Calu3 (cell line): ENCODE measurements at regions not wholly inside any gene's neighbourhood (a gene's known extent, or its start where the extent isn't known, plus 50 kb on each side); places are given as distances from the start of the nearest gene placed in this dataset.

Experiments
- BruUV-seq: library from RNA; stranded (reverse); fragments of 400-500 nt; replicated peaks from 2 replicates; lab custom pipeline; 2021; lab: Mats Ljungman, UMichigan
- CTCF ChIA-PET: fragments of 300-600 bp; sonication (Branson Sonifier 250); formaldehyde crosslinking; loops from one replicate; lab custom pipeline; 2022; ENCODE audit warnings: antibody characterized with exemption; lab: Charles Lee
- DNase-seq: peaks from one replicate; pipeline ENCODE4 v3.0.0; 2022
- H3K27ac Mint-ChIP-seq: one replicate; pipeline ENCODE4 v1.8.0; 2022; ENCODE audit warnings: mixed read lengths; ENCODE audit not compliant: unreplicated experiment
- H3K27me3 Mint-ChIP-seq: one replicate; pipeline ENCODE4 v1.8.0; 2022; ENCODE audit warnings: mixed read lengths; ENCODE audit not compliant: unreplicated experiment
- H3K36me3 Mint-ChIP-seq: one replicate; pipeline ENCODE4 v1.8.0; 2022; ENCODE audit warnings: mild to moderate bottlenecking, moderate library complexity, mixed read lengths; ENCODE audit not compliant: insufficient read depth, unreplicated experiment
- H3K4me1 Mint-ChIP-seq: one replicate; pipeline ENCODE4 v1.8.0; 2022; ENCODE audit warnings: mild to moderate bottlenecking, low read depth, mixed read lengths; ENCODE audit not compliant: unreplicated experiment
- H3K4me3 Mint-ChIP-seq: one replicate; pipeline ENCODE4 v1.8.0; 2022; ENCODE audit warnings: mild to moderate bottlenecking, low read depth, moderate library complexity, mixed read lengths; ENCODE audit not compliant: unreplicated experiment
- H3K9me3 Mint-ChIP-seq: one replicate; pipeline ENCODE4 v1.8.0; 2022; ENCODE audit warnings: low read depth, mixed read lengths; ENCODE audit not compliant: unreplicated experiment
- CTCF ChIP-seq: fragments of 200-600 bp; IDR thresholded peaks from one replicate; pipeline ENCODE4 v1.8.0; 2022; ENCODE audit warnings: antibody characterized with exemption; ENCODE audit not compliant: unreplicated experiment
- intact Hi-C: fragments of 100-400 bp; cut with micrococcal nuclease; formaldehyde crosslinking; loops from one replicate; pipeline ENCODE4 v1.10.0; 2022; ENCODE audit not compliant: unreplicated experiment

- no peak for DNase-seq
- Mint-ChIP-seq H3K4me3 (no peak overlapping the region), H3K9me3 (no peaks in the 10 kb centered on the region), H3K36me3 (no peaks in the 10 kb centered on the region), H3K4me1 (peaks cover 24% of the 10 kb centered on the region), H3K27me3 (no peaks in the 10 kb centered on the region), H3K27ac (peak overlapping the region; percentile 9)
- CTCF ChIA-PET: no interaction called here
- intact Hi-C loops: no loop called here
- no TSS peak for BruUV-seq
- no peak for TF ChIP-seq CTCF
Measured at GRCh38 chr1:194233069-194233468, 1046.7 kb upstream of the B3GALT2 start.

GRCh38 chr1:194230351-194231144 is 1044.1 kb upstream of the B3GALT2 start:
- H3K4me1 Mint-ChIP-seq: peaks cover 24% of the 10 kb centered on the region
- H3K27ac Mint-ChIP-seq: no peak overlapping the region
- CTCF ChIA-PET: interaction anchor here (0.6 kb wide), 1 partner anchor 429 kb away, joined by 3 read pairs; no protein-coding TSS in a partner anchor
- no TSS peak for BruUV-seq
- no peaks in the 10 kb centered on the region for H3K36me3 Mint-ChIP-seq
- H3K4me3 Mint-ChIP-seq: no peak overlapping the region
- no peaks in the 10 kb centered on the region for H3K9me3 Mint-ChIP-seq
- no peak for TF ChIP-seq CTCF
- no peaks in the 10 kb centered on the region for H3K27me3 Mint-ChIP-seq
- DNase-seq: no peak
- intact Hi-C loops: no loop called here

GRCh38 chr1:194228427-194228826 is 1042.0 kb upstream of the B3GALT2 start:
- no peaks in the 10 kb centered on the region for H3K36me3 Mint-ChIP-seq
- BruUV-seq: no TSS peak
- no peak overlapping the region for H3K27ac Mint-ChIP-seq
- CTCF ChIA-PET: no interaction called here
- H3K27me3 Mint-ChIP-seq: no peaks in the 10 kb centered on the region
- peaks cover 17% of the 10 kb centered on the region for H3K4me1 Mint-ChIP-seq
- no peaks in the 10 kb centered on the region for H3K9me3 Mint-ChIP-seq
- DNase-seq: no peak
- intact Hi-C loops: no loop called here
- H3K4me3 Mint-ChIP-seq: no peak overlapping the region
- TF ChIP-seq CTCF: no peak

GRCh38 chr1:194227161-194227560 is 1040.7 kb upstream of the B3GALT2 start:
- intact Hi-C loops: no loop called here
- no peak for DNase-seq
- H3K4me1 Mint-ChIP-seq: peaks cover 4% of the 10 kb centered on the region
- CTCF ChIA-PET: no interaction called here
- H3K27ac Mint-ChIP-seq: no peak overlapping the region
- H3K27me3 Mint-ChIP-seq: no peaks in the 10 kb centered on the region
- BruUV-seq: no TSS peak
- no peaks in the 10 kb centered on the region for H3K9me3 Mint-ChIP-seq
- H3K36me3 Mint-ChIP-seq: no peaks in the 10 kb centered on the region
- H3K4me3 Mint-ChIP-seq: no peak overlapping the region
- no peak for TF ChIP-seq CTCF
